ENCODE measurements at regions not wholly inside any gene's neighbourhood (a gene's known extent, or its start where the extent isn't known, plus 50 kb on each side); places are given as distances from the start of the nearest gene placed in this dataset.

DNA sequence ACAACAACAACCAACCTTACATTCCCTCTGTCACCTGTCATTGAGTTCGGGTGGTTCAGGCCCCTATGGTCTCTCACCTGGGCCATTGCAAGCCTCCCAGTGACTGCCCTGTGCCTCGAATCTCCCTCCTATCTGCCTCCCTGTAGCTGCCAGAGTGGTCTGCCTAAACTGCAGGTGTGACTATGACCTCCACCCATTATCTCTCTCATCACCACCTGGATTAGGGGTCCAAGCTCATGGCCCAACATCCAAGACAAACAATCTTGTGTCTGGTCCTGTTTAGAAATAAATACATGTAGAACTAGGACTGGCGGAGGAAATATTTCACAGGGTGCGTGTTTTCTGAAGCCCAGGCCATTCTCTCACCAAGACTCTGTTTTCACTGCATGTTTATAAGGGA lies 146.6 kb downstream of the HERPUD2 start:
- TF ChIP-seq POLR2AphosphoS5 (IDR thresholded peaks at IDR 0.05) (no peak), EP300 (conservative IDR thresholded peaks at IDR 0.05; ENCODE audit: poor library complexity, severe bottlenecking) (no peak), TAF1 (IDR thresholded peaks at IDR 0.05; ENCODE audit: low read depth) (no peak), SMC3 (conservative IDR thresholded peaks at IDR 0.05; ENCODE audit: poor library complexity) (no peak)
- TF ChIP-seq, protein P1, sequence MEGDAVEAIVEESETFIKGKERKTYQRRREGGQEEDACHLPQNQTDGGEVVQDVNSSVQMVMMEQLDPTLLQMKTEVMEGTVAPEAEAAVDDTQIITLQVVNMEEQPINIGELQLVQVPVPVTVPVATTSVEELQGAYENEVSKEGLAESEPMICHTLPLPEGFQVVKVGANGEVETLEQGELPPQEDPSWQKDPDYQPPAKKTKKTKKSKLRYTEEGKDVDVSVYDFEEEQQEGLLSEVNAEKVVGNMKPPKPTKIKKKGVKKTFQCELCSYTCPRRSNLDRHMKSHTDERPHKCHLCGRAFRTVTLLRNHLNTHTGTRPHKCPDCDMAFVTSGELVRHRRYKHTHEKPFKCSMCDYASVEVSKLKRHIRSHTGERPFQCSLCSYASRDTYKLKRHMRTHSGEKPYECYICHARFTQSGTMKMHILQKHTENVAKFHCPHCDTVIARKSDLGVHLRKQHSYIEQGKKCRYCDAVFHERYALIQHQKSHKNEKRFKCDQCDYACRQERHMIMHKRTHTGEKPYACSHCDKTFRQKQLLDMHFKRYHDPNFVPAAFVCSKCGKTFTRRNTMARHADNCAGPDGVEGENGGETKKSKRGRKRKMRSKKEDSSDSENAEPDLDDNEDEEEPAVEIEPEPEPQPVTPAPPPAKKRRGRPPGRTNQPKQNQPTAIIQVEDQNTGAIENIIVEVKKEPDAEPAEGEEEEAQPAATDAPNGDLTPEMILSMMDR (IDR thresholded peaks at IDR 0.05; ENCODE audit: poor library complexity, severe bottlenecking): no peak
